ENCODE measurements at regions not wholly inside any gene's neighbourhood (a gene's known extent, or its start where the extent isn't known, plus 50 kb on each side); places are given as distances from the start of the nearest gene placed in this dataset.

DNA sequence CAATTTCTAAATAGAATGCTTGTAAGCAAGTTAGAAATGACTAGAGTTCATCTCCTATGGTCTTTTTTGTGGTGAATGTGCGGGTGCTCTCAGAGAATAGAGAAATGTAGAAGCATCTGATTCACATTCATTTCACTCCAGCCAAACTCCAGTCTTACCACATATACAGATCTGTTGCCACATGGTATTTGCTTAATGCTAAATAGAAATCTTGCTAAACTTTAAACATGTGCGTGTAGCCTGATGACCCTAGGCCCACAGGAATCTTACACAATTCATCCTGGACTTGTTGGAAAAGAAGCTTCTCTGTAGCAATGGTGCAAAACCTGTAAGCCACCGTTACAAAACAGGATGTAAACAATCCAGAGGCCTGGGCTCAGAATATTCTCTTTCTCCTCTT lies 135.2 kb downstream of the PCSK1 start:
- no TSS peak for BruUV-seq (replicated peaks)
- RAD21 ChIA-PET (ENCODE audit: low non-redundant PET in 1 of 2, low total read pairs in 2 of 2, uncharacterized antibody in 2 of 2, unreplicated experiment in 2 of 2), result no interaction called here
- Histone ChIP-seq H3K79me2 (ENCODE audit: insufficient read depth, low read length) (no peaks in the 10 kb centered on the region), H3K4me2 (ENCODE audit: low read length) (no peak overlapping the region), H3K4me1 (ENCODE audit: control insufficient read depth in 1 of 2, insufficient read depth in 2 of 2, low read length in 2 of 2) (no peaks in the 10 kb centered on the region), H3K4me3 (replicated peaks in 1 of 2; ENCODE audit: low read depth in 1 of 2, low read length in 2 of 2) (no peak overlapping the region), H3K27ac (ENCODE audit: low read depth, low read length) (no peak overlapping the region), H3K27me3 (ENCODE audit: insufficient read depth, low read length) (no peaks in the 10 kb centered on the region), H3K9me3 (ENCODE audit: control insufficient read depth in 1 of 2, insufficient read depth in 1 of 2, low read depth in 1 of 2, low read length in 2 of 2) (no peaks in the 10 kb centered on the region), H3K9me2 (ENCODE audit: insufficient read depth) (no peaks in the 10 kb centered on the region), H4K20me1 (ENCODE audit: insufficient read depth) (no peaks in the 10 kb centered on the region), H2AFZ (ENCODE audit: low read depth, low read length, poor library complexity, severe bottlenecking) (no peak overlapping the region), H3K36me3 (ENCODE audit: control insufficient read depth in 1 of 2, insufficient read depth in 2 of 2, low read length in 2 of 2) (no peaks in the 10 kb centered on the region), H3K9ac (ENCODE audit: low read length) (no peak overlapping the region)
- ATAC-seq (no peak), DNase-seq (ENCODE audit: low read depth, low spot score) (no peak)
- intact Hi-C loops (cut with micrococcal nuclease), result no loop called here
- POLR2A ChIA-PET, result no interaction called here
- TF ChIP-seq EGR1 (IDR thresholded peaks at IDR 0.05; ENCODE audit: low read depth), result no peak
- TF ChIP-seq POLR2A (IDR thresholded peaks at IDR 0.05; ENCODE audit: borderline replicate concordance, extremely low read depth, insufficient read depth, insufficient read length), result no peak
- TF ChIP-seq CBX3 (IDR thresholded peaks at IDR 0.05; ENCODE audit: low read depth), result no peak
- no peak for TF ChIP-seq EZH2phosphoT487 (IDR thresholded peaks at IDR 0.05; ENCODE audit: borderline replicate concordance)
- CTCF ChIA-PET, result no interaction called here

DNA sequence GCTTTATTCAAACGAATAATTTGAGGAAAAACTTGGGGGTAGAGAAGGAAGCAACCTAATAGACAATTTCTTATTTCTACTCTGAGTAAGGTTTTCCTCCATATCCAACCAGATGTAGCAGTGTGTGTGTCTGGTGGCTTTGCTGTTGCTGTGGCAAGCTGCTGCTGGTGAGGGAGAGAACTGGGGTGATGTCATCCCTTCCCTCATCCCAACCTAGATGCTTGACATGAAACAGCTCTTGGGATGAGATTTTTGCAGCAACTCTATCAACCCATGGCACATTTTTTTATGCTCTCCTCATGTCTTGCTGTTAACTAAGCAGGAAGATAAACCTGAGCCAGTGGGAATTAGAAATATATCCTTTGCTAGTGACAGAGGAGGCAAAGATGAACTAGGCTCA lies 135.8 kb downstream of the PCSK1 start:
- Histone ChIP-seq H2AFZ (ENCODE audit: low read depth, low read length, poor library complexity, severe bottlenecking) (no peak overlapping the region), H3K4me1 (ENCODE audit: control insufficient read depth in 1 of 2, insufficient read depth in 2 of 2, low read length in 2 of 2) (no peaks in the 10 kb centered on the region), H3K27me3 (ENCODE audit: insufficient read depth, low read length) (no peaks in the 10 kb centered on the region), H3K4me3 (replicated peaks in 1 of 2; ENCODE audit: low read depth in 1 of 2, low read length in 2 of 2) (no peak overlapping the region), H4K20me1 (ENCODE audit: insufficient read depth) (no peaks in the 10 kb centered on the region), H3K27ac (ENCODE audit: low read depth, low read length) (no peak overlapping the region), H3K9me3 (ENCODE audit: control insufficient read depth in 1 of 2, insufficient read depth in 1 of 2, low read depth in 1 of 2, low read length in 2 of 2) (no peaks in the 10 kb centered on the region), H3K9me2 (ENCODE audit: insufficient read depth) (no peaks in the 10 kb centered on the region), H3K79me2 (ENCODE audit: insufficient read depth, low read length) (no peaks in the 10 kb centered on the region), H3K36me3 (ENCODE audit: control insufficient read depth in 1 of 2, insufficient read depth in 2 of 2, low read length in 2 of 2) (no peaks in the 10 kb centered on the region), H3K9ac (ENCODE audit: low read length) (no peak overlapping the region), H3K4me2 (ENCODE audit: low read length) (no peak overlapping the region)
- ChIA-PET CTCF (no interaction called here), RAD21 (ENCODE audit: low non-redundant PET in 1 of 2, low total read pairs in 2 of 2, uncharacterized antibody in 2 of 2, unreplicated experiment in 2 of 2) (no interaction called here), POLR2A (no interaction called here)
- ATAC-seq (no peak), DNase-seq (ENCODE audit: low read depth, low spot score) (no peak)
- intact Hi-C loops (cut with micrococcal nuclease), result no loop called here
- no peak for TF ChIP-seq CBX3 (IDR thresholded peaks at IDR 0.05; ENCODE audit: low read depth)
- no peak for TF ChIP-seq ZFX (IDR thresholded peaks at IDR 0.05)
- TF ChIP-seq EGR1 (IDR thresholded peaks at IDR 0.05; ENCODE audit: low read depth), result no peak
- TF ChIP-seq RAD21 (IDR thresholded peaks at IDR 0.05; ENCODE audit: low read depth), result no peak
- no peak for TF ChIP-seq EZH2phosphoT487 (IDR thresholded peaks at IDR 0.05; ENCODE audit: borderline replicate concordance)
- TF ChIP-seq, protein P1, sequence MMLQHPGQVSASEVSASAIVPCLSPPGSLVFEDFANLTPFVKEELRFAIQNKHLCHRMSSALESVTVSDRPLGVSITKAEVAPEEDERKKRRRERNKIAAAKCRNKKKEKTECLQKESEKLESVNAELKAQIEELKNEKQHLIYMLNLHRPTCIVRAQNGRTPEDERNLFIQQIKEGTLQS (IDR thresholded peaks at IDR 0.05), result no peak
- BruUV-seq (replicated peaks), result no TSS peak

Measured in HCT116 (cell line).